PC-9 (cell line): ENCODE measurements at regions not wholly inside any gene's neighbourhood (a gene's known extent, or its start where the extent isn't known, plus 50 kb on each side); places are given as distances from the start of the nearest gene placed in this dataset.

Source experiments
- EZH2 ChIP-seq: fragments of 200-600 bp; sonication (generic); IDR thresholded peaks from 2 replicates; pipeline ENCODE4 v1.8.0; 2017; ENCODE audit warnings: antibody characterized with exemption, low read depth
- TF ChIP-seq, protein P1 (sequence below): fragments of 200-600 bp; sonication (generic); conservative IDR thresholded peaks from 2 replicates; pipeline ENCODE4 v1.6.1; 2017; ENCODE audit warnings: mixed run types, antibody characterized with exemption, mild to moderate bottlenecking, moderate library complexity

DNA sequence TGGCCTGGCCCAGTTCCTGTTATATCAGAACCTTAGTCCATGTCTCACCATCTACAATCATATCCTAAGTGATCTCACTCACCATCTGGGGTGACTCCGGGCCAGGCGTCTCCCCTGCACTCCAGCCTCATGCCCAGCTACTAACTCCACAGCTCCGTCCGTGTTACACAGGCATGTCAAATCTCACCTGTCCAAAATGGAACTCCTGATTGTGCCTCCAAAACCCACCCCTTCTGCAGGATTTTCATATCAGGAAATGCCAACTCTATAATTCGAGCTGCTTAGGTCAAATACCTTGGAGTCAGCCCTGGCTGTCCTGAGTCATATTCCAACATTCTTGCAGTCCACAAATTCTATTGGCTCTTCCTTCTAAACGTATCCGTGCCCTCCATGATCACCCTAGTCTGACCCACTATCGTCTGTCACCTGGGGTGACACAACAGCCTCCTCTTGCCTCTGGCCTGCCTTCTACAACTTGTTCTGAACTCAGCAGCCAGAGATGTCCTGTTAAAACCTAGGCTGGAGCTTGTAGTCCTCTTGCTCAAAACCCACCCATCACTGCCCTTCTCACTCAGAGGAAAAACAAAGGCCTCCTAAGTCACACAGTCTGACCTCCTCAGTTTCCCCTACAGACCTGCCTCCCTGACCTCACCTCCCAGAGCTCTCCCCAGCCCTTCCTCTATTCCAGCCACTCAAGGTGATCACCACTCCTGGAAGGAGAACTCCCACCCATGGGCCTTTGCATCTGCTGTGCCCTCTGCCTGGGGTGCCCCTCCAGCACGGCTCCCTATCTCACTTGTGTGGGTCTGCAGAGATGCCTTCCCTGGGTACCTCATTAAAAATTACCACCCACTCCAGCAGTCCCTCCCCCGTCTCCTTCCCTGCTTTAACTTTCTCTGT, 85.3 kb upstream of the SIRPA start:
- TF ChIP-seq, protein P1, sequence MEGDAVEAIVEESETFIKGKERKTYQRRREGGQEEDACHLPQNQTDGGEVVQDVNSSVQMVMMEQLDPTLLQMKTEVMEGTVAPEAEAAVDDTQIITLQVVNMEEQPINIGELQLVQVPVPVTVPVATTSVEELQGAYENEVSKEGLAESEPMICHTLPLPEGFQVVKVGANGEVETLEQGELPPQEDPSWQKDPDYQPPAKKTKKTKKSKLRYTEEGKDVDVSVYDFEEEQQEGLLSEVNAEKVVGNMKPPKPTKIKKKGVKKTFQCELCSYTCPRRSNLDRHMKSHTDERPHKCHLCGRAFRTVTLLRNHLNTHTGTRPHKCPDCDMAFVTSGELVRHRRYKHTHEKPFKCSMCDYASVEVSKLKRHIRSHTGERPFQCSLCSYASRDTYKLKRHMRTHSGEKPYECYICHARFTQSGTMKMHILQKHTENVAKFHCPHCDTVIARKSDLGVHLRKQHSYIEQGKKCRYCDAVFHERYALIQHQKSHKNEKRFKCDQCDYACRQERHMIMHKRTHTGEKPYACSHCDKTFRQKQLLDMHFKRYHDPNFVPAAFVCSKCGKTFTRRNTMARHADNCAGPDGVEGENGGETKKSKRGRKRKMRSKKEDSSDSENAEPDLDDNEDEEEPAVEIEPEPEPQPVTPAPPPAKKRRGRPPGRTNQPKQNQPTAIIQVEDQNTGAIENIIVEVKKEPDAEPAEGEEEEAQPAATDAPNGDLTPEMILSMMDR, result no peak
- TF ChIP-seq EZH2, result no peak
